ENCODE measurements at regions not wholly inside any gene's neighbourhood (a gene's known extent, or its start where the extent isn't known, plus 50 kb on each side); places are given as distances from the start of the nearest gene placed in this dataset.

GRCh38 chr10:2173327-2173726 lies 436.0 kb upstream of the ADARB2 start:
- intact Hi-C loops (cut with DNase I; ENCODE audit: low total_unique reads): no loop called here
- no peak for DNase-seq
- in situ Hi-C loops (cut with MboI; ENCODE audit: low pct_ligation_motif_present in 1 of 4, low pct_unique_long_range_greater_than_20kb in 1 of 4, low sequenced_read_pairs in 3 of 4): no loop called here
- no peaks in the 10 kb centered on the region for H3K27me3 ChIP-seq
- H3K4me3 ChIP-seq: no peak overlapping the region
- no peaks in the 10 kb centered on the region for H3K9me3 ChIP-seq
- no peak for TF ChIP-seq EP300 (IDR thresholded peaks at IDR 0.05; ENCODE audit: low read depth)
- no peak for TF ChIP-seq POLR2AphosphoS5 (IDR thresholded peaks at IDR 0.05)
- no peak for TF ChIP-seq POLR2A (IDR thresholded peaks at IDR 0.05)
- TF ChIP-seq CTCF (IDR thresholded peaks at IDR 0.05): no peak
- no peak overlapping the region for H3K27ac ChIP-seq
- no peaks in the 10 kb centered on the region for H3K4me1 ChIP-seq
- no peaks in the 10 kb centered on the region for H3K36me3 ChIP-seq
- 31 to 54% methylated on average over 2 of the region's 2 CpGs for WGBS, 2 donors (ENCODE audit: low coverage in 1 of 2)

- H3K4me3 ChIP-seq: no peak overlapping the region
- H3K27ac ChIP-seq: no peak overlapping the region
- in situ Hi-C loops (cut with MboI; ENCODE audit: low pct_ligation_motif_present in 1 of 4, low pct_unique_long_range_greater_than_20kb in 1 of 4, low sequenced_read_pairs in 3 of 4): no loop called here
- DNase-seq: no peak
- H3K36me3 ChIP-seq: no peaks in the 10 kb centered on the region
- H3K9me3 ChIP-seq: peaks cover 0 to 5% of the 10 kb centered on the region in 2 donors
- H3K27me3 ChIP-seq: no peaks in the 10 kb centered on the region
- intact Hi-C loops (cut with DNase I; ENCODE audit: low total_unique reads): no loop called here
- 60% methylated on average over 18 of the region's 18 CpGs; no CpG with 5 or more reads in 1 of the 2 donors for WGBS, 2 donors (ENCODE audit: low coverage in 1 of 2)
- TF ChIP-seq POLR2A (IDR thresholded peaks at IDR 0.05) (no peak), POLR2AphosphoS5 (IDR thresholded peaks at IDR 0.05) (no peak), CTCF (IDR thresholded peaks at IDR 0.05) (no peak), EP300 (IDR thresholded peaks at IDR 0.05; ENCODE audit: low read depth) (no peak)
- H3K4me1 ChIP-seq: no peaks in the 10 kb centered on the region
Measured at GRCh38 chr10:2165771-2166460, 428.6 kb upstream of the ADARB2 start.

GRCh38 chr10:2150288-2150687 lies 413.0 kb upstream of the ADARB2 start:
- no peaks in the 10 kb centered on the region for H3K4me1 ChIP-seq
- no peak for DNase-seq
- H3K36me3 ChIP-seq: no peaks in the 10 kb centered on the region
- in situ Hi-C loops (cut with MboI; ENCODE audit: low pct_ligation_motif_present in 1 of 4, low pct_unique_long_range_greater_than_20kb in 1 of 4, low sequenced_read_pairs in 3 of 4) (no loop called here), intact Hi-C loops (cut with DNase I; ENCODE audit: low total_unique reads) (no loop called here)
- no peaks in the 10 kb centered on the region for H3K9me3 ChIP-seq
- TF ChIP-seq CTCF (IDR thresholded peaks at IDR 0.05) (no peak), EP300 (IDR thresholded peaks at IDR 0.05; ENCODE audit: low read depth) (no peak), POLR2AphosphoS5 (IDR thresholded peaks at IDR 0.05) (no peak), POLR2A (IDR thresholded peaks at IDR 0.05) (no peak)
- H3K4me3 ChIP-seq: no peak overlapping the region
- H3K27ac ChIP-seq: no peak overlapping the region
- 79 to 100% methylated on average over 3 to 4 of the region's 4 CpGs for WGBS, 2 donors (ENCODE audit: low coverage in 1 of 2)
- H3K27me3 ChIP-seq: no peaks in the 10 kb centered on the region

GRCh38 chr10:2145926-2146478 lies 408.7 kb upstream of the ADARB2 start:
- H3K9me3 ChIP-seq: no peaks in the 10 kb centered on the region
- in situ Hi-C loops (cut with MboI; ENCODE audit: low pct_ligation_motif_present in 1 of 4, low pct_unique_long_range_greater_than_20kb in 1 of 4, low sequenced_read_pairs in 3 of 4) (no loop called here), intact Hi-C loops (cut with DNase I; ENCODE audit: low total_unique reads) (no loop called here)
- no peaks in the 10 kb centered on the region for H3K4me1 ChIP-seq
- no peak overlapping the region for H3K27ac ChIP-seq
- no peak for TF ChIP-seq POLR2A (IDR thresholded peaks at IDR 0.05)
- 71 to 80% methylated on average over 15 to 18 of the region's 18 CpGs for WGBS, 2 donors (ENCODE audit: low coverage in 1 of 2)
- no peak for DNase-seq
- H3K27me3 ChIP-seq: no peaks in the 10 kb centered on the region
- no peak overlapping the region for H3K4me3 ChIP-seq
- no peaks in the 10 kb centered on the region for H3K36me3 ChIP-seq
